GM21390 (cell line): ENCODE measurements at regions not wholly inside any gene's neighbourhood (a gene's known extent, or its start where the extent isn't known, plus 50 kb on each side); places are given as distances from the start of the nearest gene placed in this dataset.

Experiments used
- ATAC-seq: cut with Tn5 transposase; IDR thresholded peaks from one replicate; pipeline ENCODE4 v1.9.1; 2021; ENCODE audit not compliant: unreplicated experiment

- ATAC-seq = no peak
Measured at GRCh38 chr11:92524542-92524941, 299.9 kb downstream of the FAT3 start.

GRCh38 chr11:92527467-92527866 is 302.8 kb downstream of the FAT3 start:
- ATAC-seq = no peak

- ATAC-seq = no peak
Measured at GRCh38 chr11:92528001-92528400, 303.4 kb downstream of the FAT3 start.

GRCh38 chr11:92531065-92531739 is 306.6 kb downstream of the FAT3 start:
- ATAC-seq = no peak

- ATAC-seq = no peak
Measured at GRCh38 chr11:92533657-92534335, 309.2 kb downstream of the FAT3 start.

- ATAC-seq = no peak
Measured at GRCh38 chr11:92536883-92537282, 312.3 kb downstream of the FAT3 start.

GRCh38 chr11:92540096-92540495 is 315.5 kb downstream of the FAT3 start:
- ATAC-seq = no peak

- ATAC-seq = no peak
Measured at GRCh38 chr11:92545906-92546471, 321.4 kb downstream of the FAT3 start.

- no peak for ATAC-seq
Measured at GRCh38 chr11:92546603-92547002, 322.0 kb downstream of the FAT3 start.

GRCh38 chr11:92550411-92550810 is 325.8 kb downstream of the FAT3 start:
- no peak for ATAC-seq

- no peak for ATAC-seq
Measured at GRCh38 chr11:92550871-92551270, 326.3 kb downstream of the FAT3 start.

- ATAC-seq = no peak
Measured at GRCh38 chr11:92552942-92553341, 328.3 kb downstream of the FAT3 start.

- ATAC-seq = no peak
Measured at GRCh38 chr11:92554688-92555087, 330.1 kb downstream of the FAT3 start.

- ATAC-seq = no peak
Measured at GRCh38 chr11:92556431-92556830, 331.8 kb downstream of the FAT3 start.

GRCh38 chr11:92557879-92558278 is 333.3 kb downstream of the FAT3 start:
- ATAC-seq = no peak

GRCh38 chr11:92558323-92558722 is 333.7 kb downstream of the FAT3 start:
- no peak for ATAC-seq

GRCh38 chr11:92569726-92570125 is 345.1 kb downstream of the FAT3 start:
- ATAC-seq = no peak

- ATAC-seq = no peak
Measured at GRCh38 chr11:92572559-92572958, 347.9 kb downstream of the FAT3 start.

- ATAC-seq = no peak
Measured at GRCh38 chr11:92576315-92576714, 351.7 kb downstream of the FAT3 start.

GRCh38 chr11:92580908-92581307 is 356.3 kb downstream of the FAT3 start:
- no peak for ATAC-seq

- no peak for ATAC-seq
Measured at GRCh38 chr11:92588393-92588792, 363.8 kb downstream of the FAT3 start.

GRCh38 chr11:92589512-92589911 is 364.9 kb downstream of the FAT3 start:
- ATAC-seq = no peak
